H1 (cell line): ENCODE measurements at regions not wholly inside any gene's neighbourhood (a gene's known extent, or its start where the extent isn't known, plus 50 kb on each side); places are given as distances from the start of the nearest gene placed in this dataset.

Experiments used
- CTCF ChIA-PET: fragments of 300-600 bp; sonication (Branson Sonifier 250); formaldehyde crosslinking; loops from one replicate; lab custom pipeline; 2021; ENCODE audit not compliant: partially characterized antibody; lab: Charles Lee
- POLR2A ChIA-PET: fragments of 300-600 bp; sonication (Branson Sonifier 250); formaldehyde crosslinking; loops from one replicate; lab custom pipeline; 2021; ENCODE audit warnings: inconsistent platforms; ENCODE audit not compliant: partially characterized antibody; lab: Charles Lee
- DNase-seq, 2 experiments: peaks; one replicate each; pipeline versions ENCODE4 v3.0.0 to v3.0.0-alpha.2; 2010 to 2022; ENCODE audit warnings: low spot score in 2 of 2, low read depth in 1 of 2, mixed read lengths in 1 of 2
- FAIRE-seq: peaks from 2 replicates; lab custom pipeline; 2011; peaks lifted over from hg19 to GRCh38; lab: Jason Lieb, UNC
- H2AFZ ChIP-seq: 2 replicates; pipeline ENCODE4 v1.8.1; 2012; ENCODE audit warnings: low read length, inconsistent platforms
- H2AK5ac ChIP-seq: 2 replicates; pipeline ENCODE4 v1.6.1; 2013; ENCODE audit warnings: low read depth, low read length
- H2BK120ac ChIP-seq: replicated peaks from 2 replicates; pipeline ENCODE3; 2013; ENCODE audit warnings: low read depth, low read length, inconsistent platforms
- H2BK12ac ChIP-seq: 2 replicates; pipeline ENCODE4 v1.6.1; 2013; ENCODE audit warnings: low read depth, low read length
- H2BK15ac ChIP-seq: 2 replicates; pipeline ENCODE4 v1.6.1; 2013; ENCODE audit warnings: low read length
- H2BK20ac ChIP-seq: 2 replicates; pipeline ENCODE4 v1.6.1; 2013; ENCODE audit warnings: low read length
- H2BK5ac ChIP-seq: 2 replicates; pipeline ENCODE4 v1.6.1; 2013; ENCODE audit warnings: low read depth, low read length
- H3K14ac ChIP-seq: 2 replicates; pipeline ENCODE4 v1.6.1; 2013; ENCODE audit warnings: inconsistent platforms; ENCODE audit not compliant: insufficient read length
- H3K18ac ChIP-seq: 2 replicates; pipeline ENCODE4 v1.6.1; 2013; ENCODE audit warnings: low read length; ENCODE audit errors: extremely low read depth
- H3K23ac ChIP-seq: 2 replicates; pipeline ENCODE4 v1.6.1; 2013; ENCODE audit warnings: inconsistent platforms; ENCODE audit not compliant: insufficient read length
- H3K23me2 ChIP-seq: 2 replicates; pipeline ENCODE4 v1.6.1; 2013; ENCODE audit warnings: low read depth, low read length
- H3K27ac ChIP-seq: 2 replicates; pipeline ENCODE4 v1.6.1; 2011; ENCODE audit warnings: low read depth, low read length, inconsistent platforms
- H3K27me3 ChIP-seq, 4 experiments: replicated peaks in 1 of 4; 1 replicate in 1 of 4; 2 replicates in 3 of 4; pipeline versions ENCODE4 v1.6.1 to v1.8.1; 2011 to 2013; ENCODE audit warnings: low read length in 3 of 4, mild to moderate bottlenecking in 3 of 4, inconsistent platforms in 2 of 4, mixed read lengths in 2 of 4, moderate library complexity in 1 of 4; ENCODE audit not compliant: control insufficient read depth in 3 of 4, insufficient read depth in 3 of 4; ENCODE audit errors: extremely low read depth in 1 of 4
- H3K36me3 ChIP-seq, 4 experiments: 2 replicates each; pipeline versions ENCODE4 v1.6.1 to v1.8.1; 2011 to 2013; ENCODE audit warnings: mild to moderate bottlenecking in 4 of 4, low read length in 3 of 4, moderate library complexity in 2 of 4, control low read depth in 1 of 4, inconsistent platforms in 1 of 4; ENCODE audit not compliant: insufficient read depth in 4 of 4, control insufficient read depth in 2 of 4
- H3K4ac ChIP-seq: replicated peaks from 2 replicates; pipeline ENCODE3; 2013; ENCODE audit warnings: low read length, low read depth, mixed read lengths, inconsistent platforms; ENCODE audit not compliant: insufficient read length
- H3K4me1 ChIP-seq, 4 experiments: replicated peaks in 1 of 4; 1 replicate in 1 of 4; 2 replicates in 3 of 4; pipeline versions ENCODE4 v1.6.1 to v1.8.1; 2011 to 2013; ENCODE audit warnings: low read length in 3 of 4, inconsistent platforms in 2 of 4, mixed read lengths in 1 of 4; ENCODE audit not compliant: insufficient read depth in 4 of 4, control insufficient read depth in 3 of 4
- H3K4me2 ChIP-seq, 2 experiments: 2 replicates each; pipeline versions ENCODE4 v1.6.1 to v1.8.1; 2011 to 2013; ENCODE audit warnings: low read depth in 2 of 2, low read length in 2 of 2, control low read depth in 1 of 2, inconsistent platforms in 1 of 2, mild to moderate bottlenecking in 1 of 2; ENCODE audit not compliant: insufficient read depth in 1 of 2
- H3K4me3 ChIP-seq, 4 experiments: fragments of 200-600, 300-600 bp in 1 of 4; sonication (generic), shearing (Covaris generic), sonication (Bioruptor Twin) in 1 of 4; 2 replicates each; pipeline versions ENCODE4 v1.5.1 to v1.8.1; 2011 to 2016; ENCODE audit warnings: low read length in 4 of 4, low read depth in 3 of 4, control low read depth in 2 of 4, inconsistent platforms in 2 of 4, mild to moderate bottlenecking in 2 of 4, mixed read lengths in 1 of 4, moderate library complexity in 1 of 4; ENCODE audit not compliant: insufficient read depth in 2 of 4; ENCODE audit errors: extremely low read depth in 1 of 4
- H3K56ac ChIP-seq: replicated peaks from 2 replicates; pipeline ENCODE3; 2013; ENCODE audit warnings: low read depth, mild to moderate bottlenecking, mixed read lengths, low read length, inconsistent platforms; ENCODE audit not compliant: insufficient read length
- H3K79me1 ChIP-seq: 2 replicates; pipeline ENCODE4 v1.6.1; 2013; ENCODE audit warnings: low read depth, low read length, control low read depth
- H3K79me2 ChIP-seq, 2 experiments: 2 replicates each; pipeline versions ENCODE4 v1.6.1 to v1.8.1; 2012 to 2013; ENCODE audit warnings: low read length in 2 of 2, mild to moderate bottlenecking in 2 of 2, inconsistent platforms in 1 of 2; ENCODE audit not compliant: insufficient read depth in 2 of 2, control insufficient read depth in 1 of 2
- H3K9ac ChIP-seq, 4 experiments: replicated peaks in 1 of 4; 1 replicate in 1 of 4; 2 replicates in 3 of 4; pipeline versions ENCODE4 v1.6.1 to v1.8.1; 2011 to 2013; ENCODE audit warnings: low read depth in 3 of 4, low read length in 3 of 4, control low read depth in 2 of 4, mild to moderate bottlenecking in 2 of 4, moderate library complexity in 2 of 4, inconsistent platforms in 1 of 4; ENCODE audit errors: extremely low read depth in 1 of 4
- H3K9me3 ChIP-seq, 2 experiments: 2 replicates each; pipeline versions ENCODE4 v1.6.1 to v1.8.1; 2012 to 2013; ENCODE audit warnings: mild to moderate bottlenecking in 2 of 2, moderate library complexity in 2 of 2, control low read depth in 1 of 2, inconsistent platforms in 1 of 2, low read depth in 1 of 2, low read length in 1 of 2, mixed read lengths in 1 of 2; ENCODE audit not compliant: insufficient read depth in 2 of 2
- H4K20me1 ChIP-seq, 2 experiments: replicated peaks in 1 of 2; 2 replicates each; pipeline versions ENCODE3 to v1.8.1; 2011 to 2013; ENCODE audit warnings: inconsistent platforms in 2 of 2, low read length in 2 of 2, mild to moderate bottlenecking in 1 of 2; ENCODE audit not compliant: insufficient read depth in 2 of 2, control insufficient read depth in 1 of 2
- H4K5ac ChIP-seq: 2 replicates; pipeline ENCODE4 v1.6.1; 2013; ENCODE audit warnings: low read length, low read depth, mixed read lengths, inconsistent platforms; ENCODE audit not compliant: insufficient read length
- H4K8ac ChIP-seq: 2 replicates; pipeline ENCODE4 v1.8.0; 2013; ENCODE audit warnings: mild to moderate bottlenecking, moderate library complexity, low read length, inconsistent platforms; ENCODE audit not compliant: insufficient read depth; ENCODE audit errors: extremely low read depth
- H4K91ac ChIP-seq: replicated peaks from 2 replicates; pipeline ENCODE3; 2013; ENCODE audit warnings: low read length, mixed read lengths, inconsistent platforms; ENCODE audit not compliant: insufficient read length
- EZH2 ChIP-seq: fragments of 200-600 bp; sonication (generic); IDR thresholded peaks from 2 replicates; pipeline ENCODE4 v1.7.1; 2012; ENCODE audit warnings: low read depth, mild to moderate bottlenecking, moderate library complexity, low read length, inconsistent platforms; ENCODE audit not compliant: severe bottlenecking
- TCF12 ChIP-seq: IDR thresholded peaks from 2 replicates; pipeline ENCODE4 v1.6.1; 2011; ENCODE audit warnings: low read depth, mild to moderate bottlenecking, low read length
- WGBS, 2 experiments: shearing (Covaris generic) in 1 of 2; methylation state at CpG; one replicate each; pipeline versions ENCODE4 v1.1.6 to v1.1.7; 2013 to 2015; ENCODE audit warnings: low lambda C conversion rate in 2 of 2, mixed read lengths in 2 of 2, inconsistent platforms in 1 of 2, low coverage in 1 of 2, missing lambda C conversion rate in 1 of 2; ENCODE audit not compliant: insufficient replicate concordance in 2 of 2, insufficient coverage in 1 of 2, insufficient read length in 1 of 2; ENCODE audit errors: extremely low coverage in 1 of 2, missing lambda C conversion rate in 1 of 2; 5-methylcytosine and 5-hydroxymethylcytosine counted together

DNA sequence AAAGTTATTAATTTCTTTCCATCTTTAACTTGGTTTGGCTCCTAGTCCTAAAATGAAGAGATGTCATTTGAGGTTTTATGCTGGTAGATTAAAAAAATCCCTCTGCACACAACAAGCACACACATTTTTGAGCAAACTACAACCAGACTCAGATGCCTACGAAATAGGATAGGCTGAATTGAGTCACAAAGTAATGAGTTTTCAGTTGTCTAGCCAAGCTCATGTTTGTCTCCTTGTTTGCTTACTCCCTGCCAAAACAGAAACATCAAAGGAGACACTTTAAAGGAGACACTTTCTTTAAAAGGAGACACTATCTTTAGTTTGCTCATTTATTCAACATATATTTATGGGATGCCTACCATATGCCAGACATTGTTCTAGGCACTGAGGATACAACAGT, 56.2 kb downstream of the TPBG start:
- Histone ChIP-seq H3K9me3 (no peaks in the 10 kb centered on the region), H2BK12ac (no peak overlapping the region), H3K79me2 (no peaks in the 10 kb centered on the region), H3K4me3 (no peak overlapping the region), H3K4me2 (no peak overlapping the region), H4K8ac (no peak overlapping the region), H3K23me2 (no peaks in the 10 kb centered on the region), H2AK5ac (no peak overlapping the region), H2AFZ (no peak overlapping the region), H3K18ac (no peak overlapping the region), H3K27me3 (no peaks in the 10 kb centered on the region), H3K56ac (no peak overlapping the region), H2BK5ac (no peak overlapping the region), H3K79me1 (no peaks in the 10 kb centered on the region), H4K91ac (no peak overlapping the region), H3K14ac (no peak overlapping the region), H4K5ac (no peak overlapping the region), H3K4me1 (no peaks in the 10 kb centered on the region), H3K36me3 (no peaks in the 10 kb centered on the region), H4K20me1 (no peaks in the 10 kb centered on the region), H2BK120ac (no peak overlapping the region), H2BK15ac (no peak overlapping the region), H2BK20ac (no peak overlapping the region), H3K23ac (no peak overlapping the region), H3K4ac (no peak overlapping the region), H3K27ac (no peak overlapping the region), H3K9ac (no peak overlapping the region)
- TF ChIP-seq EZH2 (no peak), TCF12 (no peak)
- no peak for FAIRE-seq
- ChIA-PET CTCF (no interaction called here), POLR2A (no interaction called here)
- no peak for DNase-seq
- 90% methylated on average over 1 of the region's 1 CpG; no CpG with 5 or more reads in 1 of the 2 experiments for WGBS, 2 experiments
